ENCODE measurements at regions not wholly inside any gene's neighbourhood (a gene's known extent, or its start where the extent isn't known, plus 50 kb on each side); places are given as distances from the start of the nearest gene placed in this dataset.

DNA sequence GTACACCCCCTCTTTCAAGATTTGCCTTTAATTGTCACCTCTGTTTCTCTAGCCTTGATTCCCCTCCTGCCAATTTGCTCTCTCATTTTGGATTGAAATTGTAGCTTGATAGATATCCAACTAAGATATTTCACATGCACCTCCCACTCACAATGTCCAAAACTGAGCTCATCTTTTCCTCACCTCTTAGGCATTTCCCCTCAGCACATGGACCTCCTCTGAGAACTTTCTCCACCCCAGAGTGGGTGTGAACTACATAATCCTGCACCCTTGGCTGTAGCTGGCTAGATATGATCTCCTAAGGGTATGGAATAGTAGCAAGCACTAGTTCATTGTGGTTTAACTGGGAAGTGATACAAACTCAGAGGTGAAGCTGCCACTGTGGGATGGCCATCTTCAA, 91.5 kb upstream of the SESN3 start:
- Histone ChIP-seq H3K27ac (ENCODE audit: low read length) (no peak overlapping the region), H3K9me3 (ENCODE audit: control insufficient read depth, low read depth, low read length) (peaks cover 3% of the 10 kb centered on the region), H3K4me3 (ENCODE audit: low read length) (no peak overlapping the region), H3K27me3 (ENCODE audit: control insufficient read depth, insufficient read depth, low read length) (no peaks in the 10 kb centered on the region), H3K36me3 (ENCODE audit: control insufficient read depth, insufficient read depth, low read length) (no peaks in the 10 kb centered on the region), H3K4me1 (ENCODE audit: control insufficient read depth, insufficient read depth, low read length) (peaks cover 3% of the 10 kb centered on the region)
- no peak for DNase-seq

DNA sequence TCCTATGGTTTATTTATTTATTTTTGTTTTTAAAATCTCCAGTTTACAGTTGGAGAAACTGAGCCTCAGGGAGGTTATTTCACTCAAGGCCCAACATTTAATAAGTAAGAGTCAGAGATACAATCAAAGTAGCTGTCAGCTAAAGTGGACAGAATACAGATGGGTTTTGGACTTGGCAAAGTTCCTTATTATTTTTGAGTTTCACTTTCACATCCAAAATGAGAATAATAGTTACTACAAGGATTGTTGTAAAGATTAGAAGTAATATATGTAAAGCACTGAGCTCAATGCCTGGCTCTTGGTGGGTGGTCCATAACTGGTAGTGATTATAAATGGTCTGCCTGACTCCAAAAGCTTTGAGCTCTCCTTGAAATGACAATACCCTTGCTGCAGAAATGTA, 87.5 kb upstream of the SESN3 start:
- Histone ChIP-seq H3K4me1 (ENCODE audit: control insufficient read depth, insufficient read depth, low read length) (peaks cover 3% of the 10 kb centered on the region), H3K9me3 (ENCODE audit: control insufficient read depth, low read depth, low read length) (peaks cover 3% of the 10 kb centered on the region), H3K27ac (ENCODE audit: low read length) (no peak overlapping the region)

GRCh38 chr11:95308512-95309035, 77.6 kb upstream of the SESN3 start:
- no CpG with 5 or more reads among the region's 2 CpGs for WGBS (ENCODE audit: insufficient coverage, low lambda C conversion rate)
- no peaks in the 10 kb centered on the region for H3K27me3 ChIP-seq (ENCODE audit: control insufficient read depth, insufficient read depth, low read length)

More for the DNA sequence above, 87.5 kb upstream of the SESN3 start:
- H3K4me3 ChIP-seq (ENCODE audit: low read length), result no peak overlapping the region
- no peaks in the 10 kb centered on the region for H3K36me3 ChIP-seq (ENCODE audit: control insufficient read depth, insufficient read depth, low read length)
- no peak for DNase-seq
- no peaks in the 10 kb centered on the region for H3K27me3 ChIP-seq (ENCODE audit: control insufficient read depth, insufficient read depth, low read length)

DNA sequence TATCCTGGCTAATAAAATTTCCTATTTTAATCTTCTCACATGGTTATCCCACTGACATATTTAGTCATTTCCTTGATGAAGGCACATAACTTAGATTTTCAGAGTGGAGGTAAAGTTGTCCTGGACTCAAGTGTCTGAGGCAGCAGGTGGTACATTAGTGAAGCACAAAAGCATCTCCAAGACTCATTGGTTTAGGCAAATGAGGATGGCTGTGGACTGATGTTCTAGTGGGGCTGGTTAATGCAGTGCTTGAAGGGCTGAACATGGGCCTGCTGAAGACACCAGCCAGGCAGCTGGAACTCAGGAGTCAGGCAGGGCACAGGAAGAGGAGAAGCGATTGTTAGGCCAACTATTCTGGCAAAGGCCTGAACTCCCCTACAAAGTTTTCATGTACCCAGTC, 76.3 kb upstream of the SESN3 start:
- Histone ChIP-seq H3K4me1 (ENCODE audit: control insufficient read depth, insufficient read depth, low read length) (peaks cover 9% of the 10 kb centered on the region), H3K9me3 (ENCODE audit: control insufficient read depth, low read depth, low read length) (no peaks in the 10 kb centered on the region), H3K27ac (ENCODE audit: low read length) (no peak overlapping the region), H3K36me3 (ENCODE audit: control insufficient read depth, insufficient read depth, low read length) (no peaks in the 10 kb centered on the region), H3K27me3 (ENCODE audit: control insufficient read depth, insufficient read depth, low read length) (no peaks in the 10 kb centered on the region), H3K4me3 (ENCODE audit: low read length) (no peak overlapping the region)
- no CpG with 5 or more reads among the region's 1 CpG for WGBS (ENCODE audit: insufficient coverage, low lambda C conversion rate)
- no peak for DNase-seq

More at GRCh38 chr11:95308512-95309035, 77.6 kb upstream of the SESN3 start:
- Histone ChIP-seq H3K27ac (ENCODE audit: low read length) (no peak overlapping the region), H3K9me3 (ENCODE audit: control insufficient read depth, low read depth, low read length) (no peaks in the 10 kb centered on the region), H3K36me3 (ENCODE audit: control insufficient read depth, insufficient read depth, low read length) (no peaks in the 10 kb centered on the region), H3K4me3 (ENCODE audit: low read length) (no peak overlapping the region), H3K4me1 (ENCODE audit: control insufficient read depth, insufficient read depth, low read length) (peaks cover 9% of the 10 kb centered on the region)
- DNase-seq, result no peak

- Histone ChIP-seq H3K27ac (ENCODE audit: low read length) (no peak overlapping the region), H3K4me3 (ENCODE audit: low read length) (no peak overlapping the region), H3K36me3 (ENCODE audit: control insufficient read depth, insufficient read depth, low read length) (no peaks in the 10 kb centered on the region), H3K9me3 (ENCODE audit: control insufficient read depth, low read depth, low read length) (no peaks in the 10 kb centered on the region), H3K4me1 (ENCODE audit: control insufficient read depth, insufficient read depth, low read length) (peaks cover 9% of the 10 kb centered on the region), H3K27me3 (ENCODE audit: control insufficient read depth, insufficient read depth, low read length) (no peaks in the 10 kb centered on the region)
- 100% methylated on average over 1 of the region's 1 CpG for WGBS (ENCODE audit: insufficient coverage, low lambda C conversion rate)
- no peak for DNase-seq
Measured at GRCh38 chr11:95306801-95307200, 75.8 kb upstream of the SESN3 start.

DNA sequence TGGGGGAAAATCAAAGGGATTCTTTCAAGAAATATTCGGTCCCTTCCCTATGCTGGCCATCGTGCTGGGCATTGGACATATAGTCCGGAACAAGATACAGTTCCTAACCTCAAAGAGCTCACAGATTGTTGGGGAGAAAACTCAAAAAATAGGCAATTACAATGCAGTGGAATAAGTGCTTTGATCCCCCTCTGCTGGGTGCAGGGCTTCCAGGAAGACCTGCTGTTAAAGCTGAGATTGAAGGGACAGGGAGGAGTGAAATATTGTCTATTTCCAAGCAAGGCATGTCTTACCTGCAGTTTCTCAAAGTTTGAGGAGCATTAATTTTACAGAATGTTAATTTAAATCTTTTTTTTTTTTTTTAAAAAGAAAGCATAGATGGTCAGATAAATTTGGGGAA, 75.1 kb upstream of the SESN3 start:
- no CpG with 5 or more reads among the region's 3 CpGs for WGBS (ENCODE audit: insufficient coverage, low lambda C conversion rate)
- no peaks in the 10 kb centered on the region for H3K36me3 ChIP-seq (ENCODE audit: control insufficient read depth, insufficient read depth, low read length)
- H3K27ac ChIP-seq (ENCODE audit: low read length), result peak overlapping the region; percentile 70

DNA sequence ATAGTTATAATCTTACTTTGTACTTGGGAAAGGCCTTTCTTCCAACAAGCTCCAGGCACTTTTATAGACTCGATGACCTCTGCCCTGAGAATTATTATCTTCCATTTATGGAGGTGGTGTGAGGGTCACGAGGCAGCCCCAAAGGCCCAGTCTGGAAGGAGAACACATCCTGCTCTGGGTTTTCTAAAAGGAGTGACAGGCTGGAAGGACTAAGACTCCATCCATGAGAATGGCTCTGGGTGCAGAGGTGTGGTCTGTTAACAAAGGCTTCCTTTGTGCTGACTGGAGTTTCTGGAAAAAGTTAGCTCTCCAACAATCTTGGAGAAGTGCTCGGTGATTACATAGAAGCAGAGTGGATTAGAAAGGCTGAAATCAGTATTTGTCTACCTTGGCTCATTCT, 74.7 kb upstream of the SESN3 start:
- Histone ChIP-seq H3K27me3 (ENCODE audit: control insufficient read depth, insufficient read depth, low read length) (no peaks in the 10 kb centered on the region), H3K4me1 (ENCODE audit: control insufficient read depth, insufficient read depth, low read length) (peaks cover 14% of the 10 kb centered on the region), H3K4me3 (ENCODE audit: low read length) (no peak overlapping the region), H3K9me3 (ENCODE audit: control insufficient read depth, low read depth, low read length) (no peaks in the 10 kb centered on the region), H3K36me3 (ENCODE audit: control insufficient read depth, insufficient read depth, low read length) (no peaks in the 10 kb centered on the region), H3K27ac (ENCODE audit: low read length) (peak overlapping the region; percentile 70)
- WGBS (ENCODE audit: insufficient coverage, low lambda C conversion rate), result no CpG with 5 or more reads among the region's 3 CpGs
- DNase-seq, result peak; percentile 54 to 87

More for the DNA sequence above, 75.1 kb upstream of the SESN3 start:
- no peak for DNase-seq
- Histone ChIP-seq H3K4me3 (ENCODE audit: low read length) (no peak overlapping the region), H3K27me3 (ENCODE audit: control insufficient read depth, insufficient read depth, low read length) (no peaks in the 10 kb centered on the region), H3K4me1 (ENCODE audit: control insufficient read depth, insufficient read depth, low read length) (peaks cover 14% of the 10 kb centered on the region), H3K9me3 (ENCODE audit: control insufficient read depth, low read depth, low read length) (no peaks in the 10 kb centered on the region)

DNA sequence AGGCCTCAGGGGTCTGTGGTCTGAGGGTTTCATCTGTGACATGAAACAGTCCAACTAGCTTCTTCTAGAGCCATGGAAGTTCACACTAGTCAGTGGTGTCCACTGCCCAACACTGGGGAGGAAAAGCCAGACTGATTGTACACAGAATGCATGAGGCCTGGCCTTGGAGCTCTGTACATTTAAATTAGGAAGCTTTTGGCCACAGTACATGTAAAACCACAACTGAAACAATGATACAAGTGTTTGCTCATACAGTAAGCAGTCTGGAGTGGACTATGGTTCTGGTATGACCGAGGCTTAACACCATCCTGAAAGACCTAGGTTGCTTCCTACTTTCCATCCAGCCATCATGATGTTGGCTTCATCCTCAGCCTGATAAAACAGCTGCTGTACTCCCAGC, 73.8 kb upstream of the SESN3 start:
- H3K4me1 ChIP-seq (ENCODE audit: control insufficient read depth, insufficient read depth, low read length), result peaks cover 14% of the 10 kb centered on the region
- no peak for DNase-seq
- no peaks in the 10 kb centered on the region for H3K36me3 ChIP-seq (ENCODE audit: control insufficient read depth, insufficient read depth, low read length)
- H3K27ac ChIP-seq (ENCODE audit: low read length), result no peak overlapping the region
- no peak overlapping the region for H3K4me3 ChIP-seq (ENCODE audit: low read length)
- H3K27me3 ChIP-seq (ENCODE audit: control insufficient read depth, insufficient read depth, low read length), result no peaks in the 10 kb centered on the region
- WGBS (ENCODE audit: insufficient coverage, low lambda C conversion rate), result no CpG with 5 or more reads among the region's 1 CpG
- no peaks in the 10 kb centered on the region for H3K9me3 ChIP-seq (ENCODE audit: control insufficient read depth, low read depth, low read length)

DNA sequence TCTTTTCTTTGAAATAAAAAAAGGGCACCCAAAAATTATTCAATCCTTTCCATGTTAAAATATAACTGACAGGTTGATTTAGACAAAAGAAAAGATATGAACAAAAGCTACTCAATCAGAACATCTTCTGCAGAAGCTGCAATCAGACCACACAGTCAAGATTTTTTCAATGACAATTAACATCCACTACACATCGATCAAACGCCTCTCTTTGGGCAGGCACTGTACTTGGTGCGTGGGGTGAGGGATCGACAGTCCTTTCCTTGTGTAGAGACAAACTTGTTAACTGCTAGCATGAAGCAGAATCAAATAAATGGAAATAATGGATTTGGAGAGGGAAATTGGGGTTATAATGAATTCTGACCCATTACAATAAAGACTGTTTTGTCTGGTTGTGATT, 71.2 kb upstream of the SESN3 start:
- WGBS (ENCODE audit: insufficient coverage, low lambda C conversion rate), result 100% methylated on average over 2 of the region's 4 CpGs
- H3K27ac ChIP-seq (ENCODE audit: low read length), result no peak overlapping the region
- H3K4me3 ChIP-seq (ENCODE audit: low read length), result no peak overlapping the region
- no peaks in the 10 kb centered on the region for H3K27me3 ChIP-seq (ENCODE audit: control insufficient read depth, insufficient read depth, low read length)
- peaks cover 23% of the 10 kb centered on the region for H3K4me1 ChIP-seq (ENCODE audit: control insufficient read depth, insufficient read depth, low read length)
- DNase-seq, result no peak
- no peaks in the 10 kb centered on the region for H3K9me3 ChIP-seq (ENCODE audit: control insufficient read depth, low read depth, low read length)
- H3K36me3 ChIP-seq (ENCODE audit: control insufficient read depth, insufficient read depth, low read length), result no peaks in the 10 kb centered on the region

- Histone ChIP-seq H3K9me3 (ENCODE audit: control insufficient read depth, low read depth, low read length) (no peaks in the 10 kb centered on the region), H3K36me3 (ENCODE audit: control insufficient read depth, insufficient read depth, low read length) (no peaks in the 10 kb centered on the region), H3K27ac (ENCODE audit: low read length) (no peak overlapping the region), H3K27me3 (ENCODE audit: control insufficient read depth, insufficient read depth, low read length) (no peaks in the 10 kb centered on the region), H3K4me3 (ENCODE audit: low read length) (no peak overlapping the region), H3K4me1 (ENCODE audit: control insufficient read depth, insufficient read depth, low read length) (peaks cover 30% of the 10 kb centered on the region)
- WGBS (ENCODE audit: insufficient coverage, low lambda C conversion rate), result 20% methylated on average over 1 of the region's 4 CpGs
- no peak for DNase-seq
Measured at GRCh38 chr11:95301474-95301873, 70.5 kb upstream of the SESN3 start.

DNA sequence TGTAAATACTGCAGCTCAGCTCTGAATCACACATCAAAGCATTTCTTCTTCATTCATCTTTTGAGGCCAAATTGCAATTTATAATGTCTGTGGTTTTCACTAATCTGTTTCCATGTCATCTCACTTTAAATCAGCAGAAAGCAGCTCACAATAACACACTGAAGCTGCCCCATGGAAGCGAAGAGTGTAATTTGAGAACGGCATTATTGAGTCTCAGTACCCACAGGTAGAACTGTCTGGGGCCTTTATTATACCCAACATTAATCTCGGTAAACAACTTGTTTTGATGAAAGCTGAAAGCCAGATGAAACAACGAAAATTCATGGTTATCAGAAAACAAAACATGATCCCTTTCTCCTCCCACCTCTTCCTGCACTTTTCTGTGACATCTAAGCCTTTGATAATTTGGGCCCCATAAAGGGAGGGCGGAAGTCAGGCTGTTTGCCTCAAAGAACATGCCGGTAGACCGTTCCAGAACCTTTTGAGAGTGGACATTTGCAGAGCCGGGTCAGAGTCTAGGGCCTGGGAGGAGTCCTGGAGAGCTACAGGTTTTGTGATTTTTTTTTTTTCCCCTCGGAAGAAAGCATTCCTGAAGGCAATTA, 68.2 kb upstream of the SESN3 start:
- Histone ChIP-seq H3K27ac (ENCODE audit: low read length) (no peak overlapping the region), H3K4me3 (ENCODE audit: low read length) (no peak overlapping the region), H3K36me3 (ENCODE audit: control insufficient read depth, insufficient read depth, low read length) (no peaks in the 10 kb centered on the region), H3K4me1 (ENCODE audit: control insufficient read depth, insufficient read depth, low read length) (peaks cover 42% of the 10 kb centered on the region), H3K9me3 (ENCODE audit: control insufficient read depth, low read depth, low read length) (no peaks in the 10 kb centered on the region), H3K27me3 (ENCODE audit: control insufficient read depth, insufficient read depth, low read length) (no peaks in the 10 kb centered on the region)
- 23% methylated on average over 3 of the region's 9 CpGs for WGBS (ENCODE audit: insufficient coverage, low lambda C conversion rate)
- no peak for DNase-seq

Data from large intestine (tissue), 3 donors.